HEK293 (cell line): ENCODE measurements at regions not wholly inside any gene's neighbourhood (a gene's known extent, or its start where the extent isn't known, plus 50 kb on each side); places are given as distances from the start of the nearest gene placed in this dataset.

ENCODE experiments used
- CTCF ChIA-PET: fragments of 350-600 bp; formaldehyde crosslinking; extraction: SDS; loops from one replicate; lab custom pipeline; 2021; ENCODE audit warnings: antibody characterized with exemption; lab: Yijun Ruan, JAX
- POLR2A ChIA-PET: fragments of 300-600 bp; formaldehyde crosslinking; extraction: SDS; loops from one replicate; lab custom pipeline; 2020; ENCODE audit warnings: antibody characterized with exemption, inconsistent platforms; lab: Yijun Ruan, JAX
- H3K27ac ChIP-seq: fragments of 200-500 bp; sonication (Bioruptor generic); 2 replicates; pipeline ENCODE4 v1.5.1; 2014; ENCODE audit warnings: low read depth, low read length, control low read depth, inconsistent platforms; ENCODE audit errors: extremely low read depth
- H3K36me3 ChIP-seq, 2 experiments: fragments of 200-500 bp in 1 of 2; sonication (Bioruptor generic) in 1 of 2; 1 replicate in 1 of 2; 2 replicates in 1 of 2; pipeline ENCODE4 v1.5.1; 2014 to 2017; ENCODE audit warnings: inconsistent platforms in 2 of 2, low read length in 2 of 2; ENCODE audit not compliant: control insufficient read depth in 2 of 2, insufficient read depth in 1 of 2
- H3K4me1 ChIP-seq: fragments of 200-500 bp; sonication (Bioruptor generic); 2 replicates; pipeline ENCODE4 v1.5.1; 2014; ENCODE audit warnings: mild to moderate bottlenecking, low read length, inconsistent platforms; ENCODE audit not compliant: control insufficient read depth, insufficient read depth
- H3K4me3 ChIP-seq: 2 replicates; pipeline ENCODE4 v1.5.1; 2011; ENCODE audit warnings: low read depth, mild to moderate bottlenecking, control low read depth, low read length, moderate library complexity
- H3K9me3 ChIP-seq: fragments of 200-500 bp; sonication (Bioruptor generic); 2 replicates; pipeline ENCODE4 v1.5.1; 2014; ENCODE audit warnings: low read depth, low read length, inconsistent platforms; ENCODE audit not compliant: control insufficient read depth, insufficient read depth
- AEBP2 ChIP-seq: fragments of 450-650 bp; formaldehyde crosslinking; IDR thresholded peaks from 2 replicates; pipeline ENCODE4 v1.5.1; 2016; ENCODE audit warnings: missing biosample characterization, missing genetic modification characterization, borderline replicate concordance
- HOXC10 ChIP-seq: sonication (generic); formaldehyde crosslinking; IDR thresholded peaks from 2 replicates; pipeline ENCODE4 v1.8.1; 2023; ENCODE audit warnings: mild to moderate bottlenecking, missing genetic modification reagents
- PRDM1 ChIP-seq: fragments of 450-650 bp; formaldehyde crosslinking; IDR thresholded peaks from 2 replicates; pipeline ENCODE4; 2016; ENCODE audit warnings: missing biosample characterization, missing genetic modification characterization
- ZBTB11 ChIP-seq: fragments of 450-650 bp; formaldehyde crosslinking; conservative IDR thresholded peaks from 2 replicates; pipeline ENCODE4 v1.5.1; 2016; ENCODE audit warnings: low read depth, missing biosample characterization, missing genetic modification characterization
- ZFHX2 ChIP-seq: fragments of 450-650 bp; formaldehyde crosslinking; conservative IDR thresholded peaks from 2 replicates; pipeline ENCODE4 v1.5.1; 2016; ENCODE audit warnings: missing biosample characterization, missing genetic modification characterization
- ZIC2 ChIP-seq: fragments of 450-650 bp; formaldehyde crosslinking; IDR thresholded peaks from 2 replicates; pipeline ENCODE4 v1.5.1; 2016; ENCODE audit warnings: missing biosample characterization, missing genetic modification characterization
- ZNF138 ChIP-seq: fragments of 450-650 bp; formaldehyde crosslinking; IDR thresholded peaks from 2 replicates; pipeline ENCODE4 v1.5.1; 2016; ENCODE audit warnings: missing biosample characterization, missing genetic modification characterization, borderline replicate concordance
- ZNF292 ChIP-seq: fragments of 450-650 bp; formaldehyde crosslinking; IDR thresholded peaks from 2 replicates; pipeline ENCODE4 v1.5.1; 2016; ENCODE audit warnings: low read depth, missing biosample characterization, missing genetic modification characterization, borderline replicate concordance
- ZNF394 ChIP-seq: fragments of 450-650 bp; formaldehyde crosslinking; IDR thresholded peaks from 2 replicates; pipeline ENCODE4 v1.5.1; 2016; ENCODE audit warnings: missing biosample characterization, missing genetic modification characterization, mild to moderate bottlenecking, moderate library complexity, borderline replicate concordance
- ZNF426 ChIP-seq: fragments of 450-650 bp; formaldehyde crosslinking; IDR thresholded peaks from 2 replicates; pipeline ENCODE4 v1.5.1; 2017; ENCODE audit warnings: missing biosample characterization, missing genetic modification characterization, mild to moderate bottlenecking, inconsistent platforms, moderate library complexity
- ZNF510 ChIP-seq: fragments of 450-650 bp; formaldehyde crosslinking; IDR thresholded peaks from 2 replicates; pipeline ENCODE4 v1.5.1; 2018; ENCODE audit warnings: mild to moderate bottlenecking, missing genetic modification characterization, missing biosample characterization; ENCODE audit not compliant: insufficient replicate concordance
- ZNF548 ChIP-seq: fragments of 450-650 bp; formaldehyde crosslinking; IDR thresholded peaks from 2 replicates; pipeline ENCODE4 v1.5.1; 2016; ENCODE audit warnings: missing biosample characterization, missing genetic modification characterization
- ZNF580 ChIP-seq: fragments of 450-650 bp; formaldehyde crosslinking; IDR thresholded peaks from 2 replicates; pipeline ENCODE4 v1.5.1; 2016; ENCODE audit warnings: missing biosample characterization, missing genetic modification characterization
- ZNF843 ChIP-seq: fragments of 450-650 bp; formaldehyde crosslinking; IDR thresholded peaks from 2 replicates; pipeline ENCODE4 v1.5.1; 2016; ENCODE audit warnings: missing biosample characterization, missing genetic modification characterization
- ZXDB ChIP-seq: fragments of 450-650 bp; formaldehyde crosslinking; IDR thresholded peaks from 2 replicates; pipeline ENCODE4 v1.5.1; 2016; ENCODE audit warnings: missing biosample characterization, missing genetic modification characterization
- TF ChIP-seq, protein P1 (sequence below): fragments of 450-650 bp; formaldehyde crosslinking; IDR thresholded peaks from 2 replicates; pipeline ENCODE4 v1.5.1; 2017; ENCODE audit warnings: missing biosample characterization, missing genetic modification characterization
- TF ChIP-seq, protein P2 (sequence below): fragments of 450-650 bp; formaldehyde crosslinking; IDR thresholded peaks from 2 replicates; pipeline ENCODE4 v1.5.1; 2016; ENCODE audit warnings: missing biosample characterization, missing genetic modification characterization
- TF ChIP-seq, protein P3 (sequence below): fragments of 450-650 bp; formaldehyde crosslinking; IDR thresholded peaks from 2 replicates; pipeline ENCODE4; 2016; ENCODE audit warnings: missing biosample characterization, missing genetic modification characterization

- TF ChIP-seq, protein P1, sequence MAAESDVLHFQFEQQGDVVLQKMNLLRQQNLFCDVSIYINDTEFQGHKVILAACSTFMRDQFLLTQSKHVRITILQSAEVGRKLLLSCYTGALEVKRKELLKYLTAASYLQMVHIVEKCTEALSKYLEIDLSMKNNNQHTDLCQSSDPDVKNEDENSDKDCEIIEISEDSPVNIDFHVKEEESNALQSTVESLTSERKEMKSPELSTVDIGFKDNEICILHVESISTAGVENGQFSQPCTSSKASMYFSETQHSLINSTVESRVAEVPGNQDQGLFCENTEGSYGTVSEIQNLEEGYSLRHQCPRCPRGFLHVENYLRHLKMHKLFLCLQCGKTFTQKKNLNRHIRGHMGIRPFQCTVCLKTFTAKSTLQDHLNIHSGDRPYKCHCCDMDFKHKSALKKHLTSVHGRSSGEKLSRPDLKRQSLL (tag by site-specific recombination), result no peak
- TF ChIP-seq ZNF510 (tag by site-specific recombination) (no peak), HOXC10 (no peak), ZNF394 (tag by site-specific recombination) (no peak), ZNF426 (tag by site-specific recombination) (no peak), ZBTB11 (tag by site-specific recombination) (no peak), PRDM1 (tag by site-specific recombination) (no peak), ZXDB (no peak)
These were observed 157.1 kb downstream of the METTL4 start (continued) for GRCh38 chr18:2414235-2414634.

DNA sequence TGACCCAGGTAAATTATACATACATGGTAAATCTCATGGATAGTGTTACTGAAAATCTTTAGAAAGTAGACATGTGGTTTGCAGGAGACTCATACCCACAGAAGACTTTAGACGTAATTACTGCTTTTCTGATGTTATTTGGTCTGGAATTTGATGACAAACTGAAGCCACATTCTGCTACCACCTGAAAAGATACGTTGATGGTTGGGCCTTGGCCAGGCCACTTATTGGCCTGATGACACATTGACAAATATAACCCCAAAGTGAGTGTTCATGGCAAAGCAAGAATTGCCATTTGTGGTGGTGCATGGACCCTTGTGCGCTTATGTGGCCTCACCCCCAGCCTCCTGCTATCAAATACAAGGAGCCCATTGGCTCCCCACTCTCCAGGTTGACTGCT, 155.6 kb downstream of the METTL4 start:
- TF ChIP-seq ZNF843 (tag by site-specific recombination) (no peak), ZNF138 (tag by site-specific recombination) (no peak), ZIC2 (tag by site-specific recombination) (no peak), ZFHX2 (tag by site-specific recombination) (no peak)
- TF ChIP-seq, protein P2, sequence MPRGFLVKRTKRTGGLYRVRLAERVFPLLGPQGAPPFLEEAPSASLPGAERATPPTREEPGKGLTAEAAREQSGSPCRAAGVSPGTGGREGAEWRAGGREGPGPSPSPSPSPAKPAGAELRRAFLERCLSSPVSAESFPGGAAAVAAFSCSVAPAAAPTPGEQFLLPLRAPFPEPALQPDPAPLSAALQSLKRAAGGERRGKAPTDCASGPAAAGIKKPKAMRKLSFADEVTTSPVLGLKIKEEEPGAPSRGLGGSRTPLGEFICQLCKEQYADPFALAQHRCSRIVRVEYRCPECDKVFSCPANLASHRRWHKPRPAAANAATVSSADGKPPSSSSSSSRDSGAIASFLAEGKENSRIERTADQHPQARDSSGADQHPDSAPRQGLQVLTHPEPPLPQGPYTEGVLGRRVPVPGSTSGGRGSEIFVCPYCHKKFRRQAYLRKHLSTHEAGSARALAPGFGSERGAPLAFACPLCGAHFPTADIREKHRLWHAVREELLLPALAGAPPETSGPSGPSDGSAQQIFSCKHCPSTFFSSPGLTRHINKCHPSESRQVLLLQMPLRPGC (tag by site-specific recombination), result no peak
- TF ChIP-seq, all 188 proteins: peak for 0
- H3K36me3 ChIP-seq, result no peaks in the 10 kb centered on the region

DNA sequence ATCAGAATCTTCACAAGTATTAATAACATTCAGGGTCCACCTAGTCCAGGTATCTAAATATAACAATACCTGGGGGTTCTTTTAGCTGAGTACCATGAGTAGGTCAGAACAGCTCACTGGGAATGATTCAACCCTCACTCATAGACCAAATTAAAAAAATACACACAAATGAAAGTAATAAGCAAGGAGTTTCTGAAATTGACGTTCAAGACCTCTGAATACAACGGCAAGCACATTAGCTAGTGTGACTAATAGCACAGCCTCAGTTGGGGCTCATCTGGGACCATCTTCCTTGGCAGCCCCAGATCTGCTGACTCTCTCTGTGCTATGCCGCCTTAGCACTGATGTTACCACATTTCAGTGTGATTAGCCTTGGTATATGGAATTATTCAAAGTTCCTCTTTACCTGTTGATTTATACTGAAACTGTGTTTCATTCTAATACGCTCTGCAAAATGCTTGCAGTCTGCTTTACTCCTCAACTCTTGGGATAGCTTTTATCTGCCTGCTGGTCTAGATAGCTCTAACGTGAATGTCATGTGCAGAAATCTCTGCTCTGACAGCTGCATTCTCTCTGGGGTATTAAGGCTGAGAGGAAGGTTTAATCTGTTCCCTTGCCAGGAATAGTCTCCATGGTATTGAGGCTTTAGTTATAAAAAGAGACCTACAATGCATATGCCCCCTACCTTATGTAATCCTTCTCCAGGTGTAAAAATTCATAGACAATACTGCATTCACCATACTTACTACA, 153.3 kb downstream of the METTL4 start:
- no peaks in the 10 kb centered on the region for H3K4me1 ChIP-seq
- ChIA-PET CTCF (no interaction called here), POLR2A (no interaction called here)
- H3K9me3 ChIP-seq, result no peaks in the 10 kb centered on the region
- no peaks in the 10 kb centered on the region for H3K36me3 ChIP-seq
- H3K27ac ChIP-seq, result no peak overlapping the region
- TF ChIP-seq ZNF548 (no peak), ZNF580 (tag by site-specific recombination) (no peak), AEBP2 (tag by site-specific recombination) (no peak), ZNF292 (no peak)
- TF ChIP-seq, protein P3, sequence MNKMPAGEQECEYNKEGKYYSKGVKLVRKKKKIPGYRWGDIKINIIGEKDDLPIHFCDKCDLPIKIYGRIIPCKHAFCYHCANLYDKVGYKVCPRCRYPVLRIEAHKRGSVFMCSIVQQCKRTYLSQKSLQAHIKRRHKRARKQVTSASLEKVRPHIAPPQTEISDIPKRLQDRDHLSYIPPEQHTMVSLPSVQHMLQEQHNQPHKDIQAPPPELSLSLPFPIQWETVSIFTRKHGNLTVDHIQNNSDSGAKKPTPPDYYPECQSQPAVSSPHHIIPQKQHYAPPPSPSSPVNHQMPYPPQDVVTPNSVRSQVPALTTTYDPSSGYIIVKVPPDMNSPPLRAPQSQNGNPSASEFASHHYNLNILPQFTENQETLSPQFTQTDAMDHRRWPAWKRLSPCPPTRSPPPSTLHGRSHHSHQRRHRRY (tag by site-specific recombination), result no peak
- H3K4me3 ChIP-seq, result no peak overlapping the region

More for the DNA sequence above, 155.6 kb downstream of the METTL4 start:
- ChIA-PET CTCF (interaction anchor here (0.7 kb wide), 1 partner anchor 126 kb away, joined by 3 read pairs; no protein-coding TSS in a partner anchor), POLR2A (interaction anchor here (0.6 kb wide), 1 partner anchor 223 kb away, joined by 3 read pairs; no protein-coding TSS in a partner anchor)
- H3K4me3 ChIP-seq, result no peak overlapping the region
- H3K9me3 ChIP-seq, result no peaks in the 10 kb centered on the region
- no peak overlapping the region for H3K27ac ChIP-seq
- H3K4me1 ChIP-seq, result 0 out of 2 replicates have a peak, but pooled peaks cover 4% of the 10 kb centered on the region
